ENCODE measurements at regions not wholly inside any gene's neighbourhood (a gene's known extent, or its start where the extent isn't known, plus 50 kb on each side); places are given as distances from the start of the nearest gene placed in this dataset.

GRCh38 chr2:64760128-64760527 is 106.4 kb upstream of the SERTAD2 start:
- no peak for TF ChIP-seq CTCF (IDR thresholded peaks at IDR 0.05)
- TF ChIP-seq TCF7L2 (IDR thresholded peaks at IDR 0.05; ENCODE audit: low read depth, low read length): no peak
